ENCODE measurements at regions not wholly inside any gene's neighbourhood (a gene's known extent, or its start where the extent isn't known, plus 50 kb on each side); places are given as distances from the start of the nearest gene placed in this dataset.
A peak's percentile ranks its signal among the peaks of the same experiment; 100 is the strongest.

- dilution Hi-C loops (cut with MboI; ENCODE audit: extremely low pct_ligation_motif_present, low sequenced_read_pairs): no loop called here
- ChIA-PET POLR2A (no interaction called here), CTCF (interaction anchor here (0.6 kb wide), 1 partner anchor 87 kb away, joined by 3 read pairs; no protein-coding TSS in a partner anchor)
- no peaks in the 10 kb centered on the region for H3K27me3 ChIP-seq (ENCODE audit: control insufficient read depth in 2 of 2, insufficient read depth in 2 of 2, low read length in 2 of 2)
- H3K4me3 ChIP-seq (replicated peaks in 1 of 3; ENCODE audit: insufficient read depth in 1 of 3, low read depth in 1 of 3, low read length in 3 of 3): no peak overlapping the region
- peak overlapping the region; percentile 30 for H2AFZ ChIP-seq (ENCODE audit: low read depth, low read length)
- no peaks in the 10 kb centered on the region for H3K9me3 ChIP-seq (replicated peaks; ENCODE audit: control insufficient read depth, insufficient read depth, low read length)
- peak; percentile 30 for DNase-seq (ENCODE audit: low read depth, low spot score)
- H3K79me2 ChIP-seq (ENCODE audit: control insufficient read depth, insufficient read depth, low read length): no peaks in the 10 kb centered on the region
- H3K27ac ChIP-seq (ENCODE audit: insufficient read depth, low read depth, low read length): no peak overlapping the region
- intact Hi-C loops (cut with micrococcal nuclease): no loop called here
- no peaks in the 10 kb centered on the region for H4K20me1 ChIP-seq (replicated peaks; ENCODE audit: control insufficient read depth, extremely low read depth, insufficient read depth, low read length)
- H3K9me1 ChIP-seq (replicated peaks; ENCODE audit: control insufficient read depth, extremely low read depth, insufficient read depth, low read length): no peaks in the 10 kb centered on the region
- H3K36me3 ChIP-seq (ENCODE audit: control insufficient read depth in 2 of 2, extremely low read depth in 1 of 2, insufficient read depth in 2 of 2, low read length in 2 of 2): no peaks in the 10 kb centered on the region
- no TSS peak for BruUV-seq (replicated peaks)
- H3K4me1 ChIP-seq (ENCODE audit: control insufficient read depth, extremely low read depth, insufficient read depth, low read length): no peaks in the 10 kb centered on the region
- no peak overlapping the region for H3K4me2 ChIP-seq (ENCODE audit: insufficient read depth, low read length)
- no peak for FAIRE-seq
- TF ChIP-seq JUN (IDR thresholded peaks at IDR 0.05; ENCODE audit: borderline replicate concordance, insufficient read depth, insufficient read length, low read depth) (no peak), POLR2A (IDR thresholded peaks at IDR 0.05; ENCODE audit: low read depth, low read length) (no peak), CTCF (IDR thresholded peaks at IDR 0.05; ENCODE audit: extremely low read depth in 1 of 2, insufficient read depth in 1 of 2, low read depth in 1 of 2, low read length in 2 of 2) (no peak), EZH2 (IDR thresholded peaks at IDR 0.05; ENCODE audit: borderline replicate concordance, low read depth, low read length, severe bottlenecking) (no peak), FOS (IDR thresholded peaks at IDR 0.05; ENCODE audit: borderline replicate concordance, insufficient read depth, low read length) (no peak), GATA2 (IDR thresholded peaks at IDR 0.05; ENCODE audit: insufficient read depth, insufficient read length, low read depth, low read length) (no peak), POLR2AphosphoS5 (IDR thresholded peaks at IDR 0.05; ENCODE audit: insufficient read depth, low read depth, low read length) (no peak), MAX (IDR thresholded peaks at IDR 0.05; ENCODE audit: insufficient read depth, insufficient read length) (no peak), MYC (IDR thresholded peaks at IDR 0.05; ENCODE audit: low read depth, low read length) (no peak)
- H3K9ac ChIP-seq (replicated peaks; ENCODE audit: extremely low read depth, insufficient read depth, low read length): no peak overlapping the region
Observed at GRCh38 chr3:87437765-87438164, 161.4 kb upstream of the POU1F1 start.
